ENCODE measurements at regions not wholly inside any gene's neighbourhood (a gene's known extent, or its start where the extent isn't known, plus 50 kb on each side); places are given as distances from the start of the nearest gene placed in this dataset.

- no peak for TF ChIP-seq CTCF (IDR thresholded peaks at IDR 0.05; ENCODE audit: low read depth, low read length)
- DNase-seq (ENCODE audit: extremely low read depth, low read depth), result no peak
These were observed 60.8 kb upstream of the PRRC2C start for GRCh38 chr1:171424494-171424893.

GRCh38 chr1:171426645-171427044, 58.7 kb upstream of the PRRC2C start:
- no peak for DNase-seq (ENCODE audit: extremely low read depth, low read depth)
- no peak for TF ChIP-seq CTCF (IDR thresholded peaks at IDR 0.05; ENCODE audit: low read depth, low read length)

- TF ChIP-seq CTCF (IDR thresholded peaks at IDR 0.05; ENCODE audit: low read depth, low read length), result no peak
- no peak for DNase-seq (ENCODE audit: extremely low read depth, low read depth)
These were observed 57.4 kb upstream of the PRRC2C start for GRCh38 chr1:171427852-171428471.

GRCh38 chr1:171429137-171429536, 56.2 kb upstream of the PRRC2C start:
- TF ChIP-seq CTCF (IDR thresholded peaks at IDR 0.05; ENCODE audit: low read depth, low read length), result no peak
- no peak for DNase-seq (ENCODE audit: extremely low read depth, low read depth)

- TF ChIP-seq CTCF (IDR thresholded peaks at IDR 0.05; ENCODE audit: low read depth, low read length), result no peak
- DNase-seq (ENCODE audit: extremely low read depth, low read depth), result no peak
These were observed 53.3 kb upstream of the PRRC2C start for GRCh38 chr1:171431994-171432393.

GRCh38 chr1:171432473-171432872, 52.9 kb upstream of the PRRC2C start:
- TF ChIP-seq CTCF (IDR thresholded peaks at IDR 0.05; ENCODE audit: low read depth, low read length), result no peak

GRCh38 chr1:171433451-171433850, 51.9 kb upstream of the PRRC2C start:
- TF ChIP-seq CTCF (IDR thresholded peaks at IDR 0.05; ENCODE audit: low read depth, low read length), result no peak
- DNase-seq (ENCODE audit: extremely low read depth, low read depth), result no peak

More at GRCh38 chr1:171432473-171432872, 52.9 kb upstream of the PRRC2C start:
- DNase-seq (ENCODE audit: extremely low read depth, low read depth), result no peak
